ENCODE measurements at regions not wholly inside any gene's neighbourhood (a gene's known extent, or its start where the extent isn't known, plus 50 kb on each side); places are given as distances from the start of the nearest gene placed in this dataset.
A peak's percentile ranks its signal among the peaks of the same experiment; 100 is the strongest.

GRCh38 chr1:232223183-232223708 is 406.7 kb downstream of the SIPA1L2 start:
- peak overlapping the region; percentile 62 for H3K27ac Mint-ChIP-seq (ENCODE audit: low read depth, unreplicated experiment)
- no peaks in the 10 kb centered on the region for H3K36me3 Mint-ChIP-seq (ENCODE audit: insufficient read depth, unreplicated experiment)
- POLR2A ChIA-PET, result interaction anchor here (0.9 to 3.5 kb wide), 6 partner anchors 15 to 403 kb away, joined by 3 to 27 read pairs (median 8); no protein-coding TSS in a partner anchor
- intact Hi-C loops (cut with micrococcal nuclease), result loop anchor here (5.0 to 10.0 kb wide), 3 partner anchors 292 to 468 kb away; no protein-coding TSS in a partner anchor
- DNase-seq (ENCODE audit: unreplicated experiment), result peak; percentile 49
- H3K9me3 Mint-ChIP-seq (ENCODE audit: unreplicated experiment), result no peaks in the 10 kb centered on the region
- TF ChIP-seq CTCF (IDR thresholded peaks at IDR 0.05; ENCODE audit: unreplicated experiment), result no peak
- peaks cover 71% of the 10 kb centered on the region for H3K4me1 Mint-ChIP-seq (ENCODE audit: insufficient read depth, unreplicated experiment)
- no TSS peak for BruUV-seq (replicated peaks)
- no peaks in the 10 kb centered on the region for H3K27me3 Mint-ChIP-seq (ENCODE audit: insufficient read depth, unreplicated experiment)
- CTCF ChIA-PET, result interaction anchor here (0.7 kb wide), 1 partner anchor 568 kb away, joined by 4 read pairs; no protein-coding TSS in a partner anchor
- no peak overlapping the region for H3K4me3 Mint-ChIP-seq (ENCODE audit: unreplicated experiment)

- H3K36me3 Mint-ChIP-seq (ENCODE audit: insufficient read depth, unreplicated experiment), result no peaks in the 10 kb centered on the region
- H3K4me3 Mint-ChIP-seq (ENCODE audit: unreplicated experiment), result no peak overlapping the region
- CTCF ChIA-PET, result interaction anchor here (0.7 to 2.2 kb wide), 3 partner anchors 62 to 405 kb away, joined by 3 to 13 read pairs (median 3); no protein-coding TSS in a partner anchor
Observed at GRCh38 chr1:232222614-232223013, 407.3 kb downstream of the SIPA1L2 start.

GRCh38 chr1:232221802-232222499 is 408.0 kb downstream of the SIPA1L2 start:
- H3K9me3 Mint-ChIP-seq (ENCODE audit: unreplicated experiment), result no peaks in the 10 kb centered on the region
- H3K27me3 Mint-ChIP-seq (ENCODE audit: insufficient read depth, unreplicated experiment), result no peaks in the 10 kb centered on the region
- no peak overlapping the region for H3K4me3 Mint-ChIP-seq (ENCODE audit: unreplicated experiment)
- CTCF ChIA-PET, result interaction anchor here (0.5 to 2.2 kb wide), 9 partner anchors 15 to 471 kb away, joined by 3 to 13 read pairs (median 3); no protein-coding TSS in a partner anchor
- DNase-seq (ENCODE audit: unreplicated experiment), result peak; percentile 100
- no TSS peak for BruUV-seq (replicated peaks)
- no peak for TF ChIP-seq CTCF (IDR thresholded peaks at IDR 0.05; ENCODE audit: unreplicated experiment)
- intact Hi-C loops (cut with micrococcal nuclease), result loop anchor here (1.0 to 10.0 kb wide), 4 partner anchors 293 to 467 kb away; no protein-coding TSS in a partner anchor
- H3K4me1 Mint-ChIP-seq (ENCODE audit: insufficient read depth, unreplicated experiment), result peaks cover 73% of the 10 kb centered on the region
- POLR2A ChIA-PET, result interaction anchor here (0.6 to 3.5 kb wide), 40 partner anchors 10 to 891 kb away, joined by 3 to 27 read pairs (median 4); partner anchors contain the start of gene SIPA1L2
- H3K36me3 Mint-ChIP-seq (ENCODE audit: insufficient read depth, unreplicated experiment), result no peaks in the 10 kb centered on the region
- H3K27ac Mint-ChIP-seq (ENCODE audit: low read depth, unreplicated experiment), result peak overlapping the region; percentile 62

More at GRCh38 chr1:232222614-232223013, 407.3 kb downstream of the SIPA1L2 start:
- POLR2A ChIA-PET, result interaction anchor here (0.7 to 3.5 kb wide), 17 partner anchors 11 to 356 kb away, joined by 3 to 27 read pairs (median 6); no protein-coding TSS in a partner anchor
- no peak for TF ChIP-seq CTCF (IDR thresholded peaks at IDR 0.05; ENCODE audit: unreplicated experiment)
- H3K27ac Mint-ChIP-seq (ENCODE audit: low read depth, unreplicated experiment), result peak overlapping the region; percentile 62
- peak; percentile 17 for DNase-seq (ENCODE audit: unreplicated experiment)
- BruUV-seq (replicated peaks), result no TSS peak
- H3K27me3 Mint-ChIP-seq (ENCODE audit: insufficient read depth, unreplicated experiment), result no peaks in the 10 kb centered on the region
- H3K4me1 Mint-ChIP-seq (ENCODE audit: insufficient read depth, unreplicated experiment), result peaks cover 73% of the 10 kb centered on the region
- no peaks in the 10 kb centered on the region for H3K9me3 Mint-ChIP-seq (ENCODE audit: unreplicated experiment)
- intact Hi-C loops (cut with micrococcal nuclease), result loop anchor here (5.0 to 10.0 kb wide), 3 partner anchors 292 to 468 kb away; no protein-coding TSS in a partner anchor

Data from MCF 10A (cell line).